Erythroblast (primary cell): ENCODE measurements at regions not wholly inside any gene's neighbourhood (a gene's known extent, or its start where the extent isn't known, plus 50 kb on each side); places are given as distances from the start of the nearest gene placed in this dataset.

ENCODE experiments used
- GATA1 ChIP-seq: IDR thresholded peaks from 2 replicates; pipeline ENCODE4 v1.6.1; 2011; ENCODE audit warnings: low read depth, mild to moderate bottlenecking, control low read depth, low read length, moderate library complexity
- POLR2A ChIP-seq: IDR thresholded peaks from 2 replicates; pipeline ENCODE4 v1.6.1; 2011; ENCODE audit warnings: mild to moderate bottlenecking, low read length

DNA sequence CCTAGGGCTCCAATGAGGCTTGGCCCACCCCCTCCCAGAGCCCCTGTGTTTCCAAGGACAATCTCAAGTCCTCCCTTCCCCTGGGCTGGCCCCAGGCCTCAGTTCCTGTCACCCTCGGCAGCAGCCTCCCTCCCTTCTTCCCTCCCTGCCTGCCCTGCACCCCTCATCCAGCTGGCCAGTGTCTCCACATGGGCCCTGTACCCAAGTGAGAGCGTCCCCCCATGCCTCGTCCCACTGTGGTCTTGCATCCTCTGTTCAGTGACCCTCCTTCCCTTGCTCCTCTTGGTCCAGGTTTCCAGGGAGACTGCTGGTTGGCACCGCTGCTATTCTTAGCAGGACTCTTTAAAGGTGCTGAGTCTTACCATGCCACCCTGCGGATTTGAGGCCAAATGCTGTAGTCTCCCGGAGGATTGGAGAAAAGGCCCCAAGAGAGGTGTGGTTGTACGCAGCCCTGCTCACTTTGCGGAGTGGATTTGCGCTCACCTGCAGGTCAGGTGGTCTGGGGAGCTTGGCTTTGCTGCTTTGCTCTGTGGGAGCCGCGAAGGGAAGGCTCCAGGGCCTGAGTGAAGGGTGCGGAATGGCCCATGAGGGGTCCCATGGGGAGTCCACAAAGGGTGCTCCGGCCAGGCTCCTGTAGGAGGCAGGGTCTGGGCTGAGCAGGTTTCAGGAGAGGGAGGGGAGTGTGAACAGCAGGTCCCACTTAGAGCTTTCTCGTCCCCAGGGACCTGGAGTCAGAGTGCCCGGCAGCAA lies 519.2 kb downstream of the TCERG1L start:
- TF ChIP-seq POLR2A (no peak), GATA1 (no peak)
